Neural progenitor cell (in vitro differentiated cells): ENCODE measurements at regions not wholly inside any gene's neighbourhood (a gene's known extent, or its start where the extent isn't known, plus 50 kb on each side); places are given as distances from the start of the nearest gene placed in this dataset.

Source experiments
- DNase-seq: peaks from one replicate; pipeline ENCODE4 v3.0.0-alpha.2; 2016; ENCODE audit warnings: low spot score
- H2AFZ ChIP-seq: fragments of 200-600 bp; sonication (generic); replicated peaks from 2 replicates; pipeline ENCODE4 v1.6.1; 2016; ENCODE audit warnings: antibody characterized with exemption
- H3F3A ChIP-seq: fragments of 200-600 bp; sonication (generic); 2 replicates; pipeline ENCODE4 v1.6.1; 2016; ENCODE audit warnings: antibody characterized with exemption, low read depth
- H3K27ac ChIP-seq: fragments of 200-600 bp; sonication (generic); 2 replicates; pipeline ENCODE4 v1.5.1; 2016; ENCODE audit warnings: mild to moderate bottlenecking
- H3K27me3 ChIP-seq: fragments of 200-600 bp; sonication (generic); 2 replicates; pipeline ENCODE4 v1.6.1; 2016; ENCODE audit warnings: mild to moderate bottlenecking, moderate library complexity
- H3K36me3 ChIP-seq: fragments of 200-600 bp; sonication (generic); 2 replicates; pipeline ENCODE4 v1.5.1; 2016
- H3K4me1 ChIP-seq: fragments of 200-600 bp; sonication (generic); 2 replicates; pipeline ENCODE4 v1.6.1; 2016; ENCODE audit warnings: mixed run types
- H3K4me2 ChIP-seq: fragments of 200-600 bp; sonication (generic); 2 replicates; pipeline ENCODE4 v1.6.1; 2016
- H3K4me3 ChIP-seq: fragments of 200-600 bp; sonication (generic); 2 replicates; pipeline ENCODE4 v1.5.1; 2016
- H3K79me2 ChIP-seq: fragments of 200-600 bp; sonication (generic); 2 replicates; pipeline ENCODE4 v1.6.1; 2016; ENCODE audit warnings: low read depth
- H3K9ac ChIP-seq: fragments of 200-600 bp; sonication (generic); 2 replicates; pipeline ENCODE4 v1.6.1; 2016
- H3K9me3 ChIP-seq: fragments of 200-600 bp; sonication (generic); 2 replicates; pipeline ENCODE4 v1.5.1; 2016; ENCODE audit warnings: low read depth
- H4K20me1 ChIP-seq: fragments of 200-600 bp; sonication (generic); 2 replicates; pipeline ENCODE4 v1.6.1; 2016; ENCODE audit warnings: low read depth
- H3K27ac Mint-ChIP-seq: 3 replicates; pipeline ENCODE4 v1.8.0; 2021; ENCODE audit warnings: mixed read lengths
- H3K27me3 Mint-ChIP-seq: 2 replicates; pipeline ENCODE4 v1.8.0; 2022; ENCODE audit warnings: low read depth, mild to moderate bottlenecking, inconsistent platforms, moderate library complexity, mixed read lengths; ENCODE audit not compliant: insufficient read depth
- H3K36me3 Mint-ChIP-seq: 3 replicates; pipeline ENCODE4 v1.8.0; 2021; ENCODE audit warnings: mixed read lengths
- H3K4me1 Mint-ChIP-seq: 3 replicates; pipeline ENCODE4 v1.8.0; 2021; ENCODE audit warnings: mixed read lengths
- H3K4me3 Mint-ChIP-seq: 3 replicates; pipeline ENCODE4 v1.8.0; 2021; ENCODE audit warnings: mild to moderate bottlenecking, moderate library complexity, mixed read lengths
- H3K9me3 Mint-ChIP-seq: 3 replicates; pipeline ENCODE4 v1.8.0; 2020; ENCODE audit warnings: mixed read lengths
- CTCF ChIP-seq: fragments of 200-600 bp; sonication (generic); IDR thresholded peaks from 2 replicates; pipeline ENCODE4 v1.5.1; 2017; ENCODE audit warnings: antibody characterized with exemption, mild to moderate bottlenecking
- EZH2 ChIP-seq: fragments of 200-600 bp; sonication (generic); IDR thresholded peaks from 2 replicates; pipeline ENCODE4 v1.6.1; 2017; ENCODE audit warnings: antibody characterized with exemption, mild to moderate bottlenecking, moderate library complexity
- EZH2phosphoT487 ChIP-seq: fragments of 200-600 bp; sonication (generic); IDR thresholded peaks from 2 replicates; pipeline ENCODE4 v1.6.1; 2017; ENCODE audit warnings: antibody characterized with exemption

GRCh38 chr6:148619891-148620290 lies 126.9 kb upstream of the UST start:
- Mint-ChIP-seq H3K4me1 (no peaks in the 10 kb centered on the region), H3K36me3 (no peaks in the 10 kb centered on the region), H3K27ac (no peak overlapping the region), H3K27me3 (peaks cover 3% of the 10 kb centered on the region), H3K4me3 (no peak overlapping the region), H3K9me3 (peaks cover 2% of the 10 kb centered on the region)
- H3F3A ChIP-seq = no peaks in the 10 kb centered on the region
- no peak overlapping the region for H3K4me2 ChIP-seq
- TF ChIP-seq CTCF (no peak), EZH2phosphoT487 (no peak), EZH2 (no peak)
- no peak for DNase-seq
- no peaks in the 10 kb centered on the region for H3K4me1 ChIP-seq
- no peak overlapping the region for H3K4me3 ChIP-seq
- H3K9ac ChIP-seq = no peak overlapping the region
- no peaks in the 10 kb centered on the region for H3K9me3 ChIP-seq
- no peaks in the 10 kb centered on the region for H3K27me3 ChIP-seq
- no peak overlapping the region for H2AFZ ChIP-seq
- H3K27ac ChIP-seq = no peak overlapping the region
- H4K20me1 ChIP-seq = no peaks in the 10 kb centered on the region
- no peaks in the 10 kb centered on the region for H3K36me3 ChIP-seq
- H3K79me2 ChIP-seq = no peaks in the 10 kb centered on the region

- Histone ChIP-seq H4K20me1 (no peaks in the 10 kb centered on the region), H3F3A (no peaks in the 10 kb centered on the region), H3K27ac (no peak overlapping the region), H3K9ac (no peak overlapping the region), H3K79me2 (no peaks in the 10 kb centered on the region), H3K4me3 (no peak overlapping the region), H2AFZ (no peak overlapping the region), H3K4me2 (no peak overlapping the region), H3K27me3 (no peaks in the 10 kb centered on the region), H3K36me3 (no peaks in the 10 kb centered on the region), H3K9me3 (no peaks in the 10 kb centered on the region), H3K4me1 (no peaks in the 10 kb centered on the region)
- Mint-ChIP-seq H3K4me3 (no peak overlapping the region), H3K27ac (no peak overlapping the region), H3K9me3 (peaks cover 2% of the 10 kb centered on the region), H3K4me1 (no peaks in the 10 kb centered on the region), H3K36me3 (no peaks in the 10 kb centered on the region), H3K27me3 (peaks cover 3% of the 10 kb centered on the region)
- DNase-seq = no peak
- TF ChIP-seq CTCF (no peak), EZH2phosphoT487 (no peak), EZH2 (no peak)
Observed at GRCh38 chr6:148620579-148621298, 126.1 kb upstream of the UST start.

GRCh38 chr6:148625609-148626008 lies 121.2 kb upstream of the UST start:
- Histone ChIP-seq H3K79me2 (no peaks in the 10 kb centered on the region), H3K27ac (no peak overlapping the region), H3K27me3 (no peaks in the 10 kb centered on the region), H3F3A (no peaks in the 10 kb centered on the region), H4K20me1 (no peaks in the 10 kb centered on the region), H3K9me3 (no peaks in the 10 kb centered on the region), H3K9ac (no peak overlapping the region), H3K4me3 (no peak overlapping the region), H3K36me3 (no peaks in the 10 kb centered on the region), H2AFZ (no peak overlapping the region), H3K4me1 (peaks cover 7% of the 10 kb centered on the region), H3K4me2 (no peak overlapping the region)
- Mint-ChIP-seq H3K4me3 (no peak overlapping the region), H3K9me3 (peaks cover 2% of the 10 kb centered on the region), H3K36me3 (no peaks in the 10 kb centered on the region), H3K27ac (no peak overlapping the region), H3K27me3 (no peaks in the 10 kb centered on the region), H3K4me1 (peaks cover 7% of the 10 kb centered on the region)
- no peak for DNase-seq
- TF ChIP-seq CTCF (no peak), EZH2 (no peak), EZH2phosphoT487 (no peak)
